Panc1 (cell line): ENCODE measurements at regions not wholly inside any gene's neighbourhood (a gene's known extent, or its start where the extent isn't known, plus 50 kb on each side); places are given as distances from the start of the nearest gene placed in this dataset.
"Not testable (repeated sequence)": the region's sequence is repeated elsewhere in the genome, so short reads cannot be mapped to it uniquely, and the experiment has no call there.

ENCODE experiments used
- ATAC-seq: fragments of 200-7000 bp; cut with Tn5 transposase; 2 replicates; pipeline ENCODE4 v1.9.1; 2020; ENCODE audit warnings: mild to moderate bottlenecking, moderate library complexity
- BruUV-seq: library from RNA; stranded (reverse); fragments of 400-500 nt; replicated peaks from 2 replicates; lab custom pipeline; 2021; lab: Mats Ljungman, UMichigan
- CTCF ChIA-PET: fragments of 300-600 bp; sonication (Branson Sonifier 250); formaldehyde crosslinking; loops from one replicate; lab custom pipeline; 2022; ENCODE audit warnings: antibody characterized with exemption; lab: Charles Lee
- POLR2A ChIA-PET: fragments of 300-600 bp; sonication (Branson Sonifier 250); formaldehyde crosslinking; loops from one replicate; lab custom pipeline; 2022; ENCODE audit warnings: antibody characterized with exemption; lab: Charles Lee
- DNase-seq: peaks from one replicate; pipeline ENCODE4 v3.0.0-alpha.2; 2010; ENCODE audit warnings: low read depth, low spot score
- H3K27ac ChIP-seq: 2 replicates; pipeline ENCODE4 v1.5.1; 2011; ENCODE audit warnings: mild to moderate bottlenecking, low read length, inconsistent platforms
- H3K27me3 ChIP-seq: fragments of 200-500 bp; sonication (Bioruptor generic); 2 replicates; pipeline ENCODE4 v1.6.0; 2014; ENCODE audit warnings: low read length, inconsistent platforms; ENCODE audit not compliant: control insufficient read depth, insufficient read depth
- H3K36me3 ChIP-seq: fragments of 200-500 bp; sonication (Bioruptor generic); 2 replicates; pipeline ENCODE4 v1.5.1; 2014; ENCODE audit warnings: inconsistent platforms, mild to moderate bottlenecking, low read length, moderate library complexity; ENCODE audit not compliant: control insufficient read depth, insufficient read depth
- H3K4me1 ChIP-seq: 2 replicates; pipeline ENCODE4 v1.5.1; 2011; ENCODE audit warnings: inconsistent platforms, mild to moderate bottlenecking, low read length, moderate library complexity; ENCODE audit not compliant: control insufficient read depth, insufficient read depth
- H3K4me3 ChIP-seq, 2 experiments: 2 replicates each; pipeline ENCODE4 v1.5.1; 2011 to 2012; ENCODE audit warnings: low read depth in 2 of 2, low read length in 2 of 2, mild to moderate bottlenecking in 2 of 2, inconsistent platforms in 1 of 2, moderate library complexity in 1 of 2
- H3K9me3 ChIP-seq: fragments of 200-500 bp; sonication (Bioruptor generic); 2 replicates; pipeline ENCODE4 v1.5.1; 2014; ENCODE audit warnings: low read depth, mild to moderate bottlenecking, inconsistent platforms, low read length, moderate library complexity; ENCODE audit not compliant: control insufficient read depth, insufficient read depth
- POLR2AphosphoS5 ChIP-seq: IDR thresholded peaks from 2 replicates; pipeline ENCODE4 v1.6.1; 2012; ENCODE audit warnings: mild to moderate bottlenecking, low read depth, low read length, moderate library complexity
- SIN3A ChIP-seq: IDR thresholded peaks from 2 replicates; pipeline ENCODE4 v1.6.1; 2012; ENCODE audit warnings: low read depth, mild to moderate bottlenecking, low read length, moderate library complexity, borderline replicate concordance; ENCODE audit not compliant: insufficient read depth
- TCF7L2 ChIP-seq: IDR thresholded peaks from 2 replicates; pipeline ENCODE4 v1.6.1; 2011; ENCODE audit warnings: mild to moderate bottlenecking, low read depth, low read length, inconsistent platforms
- in situ Hi-C: cut with HindIII; loops from 2 replicates; pipeline ENCODE4 v1.10.0; 2016; ENCODE audit warnings: low sequenced_read_pairs, low pct_unique_long_range_greater_than_20kb
- intact Hi-C: fragments of 100-400 bp; cut with micrococcal nuclease; formaldehyde crosslinking; loops from one replicate; pipeline ENCODE4 v1.10.0; 2022; ENCODE audit not compliant: unreplicated experiment
- TF ChIP-seq, protein P1 (sequence below), 2 experiments: IDR thresholded peaks; 2 replicates each; pipeline ENCODE4 v1.6.1; 2011 to 2012; ENCODE audit warnings: low read depth in 2 of 2, control low read depth in 1 of 2, low read length in 1 of 2, mild to moderate bottlenecking in 1 of 2, moderate library complexity in 1 of 2; ENCODE audit not compliant: insufficient read depth in 1 of 2
- TF ChIP-seq, protein P2 (sequence below): fragments of 450-650 bp; IDR thresholded peaks from 2 replicates; pipeline ENCODE4 v1.5.1; 2017; ENCODE audit warnings: mild to moderate bottlenecking

DNA sequence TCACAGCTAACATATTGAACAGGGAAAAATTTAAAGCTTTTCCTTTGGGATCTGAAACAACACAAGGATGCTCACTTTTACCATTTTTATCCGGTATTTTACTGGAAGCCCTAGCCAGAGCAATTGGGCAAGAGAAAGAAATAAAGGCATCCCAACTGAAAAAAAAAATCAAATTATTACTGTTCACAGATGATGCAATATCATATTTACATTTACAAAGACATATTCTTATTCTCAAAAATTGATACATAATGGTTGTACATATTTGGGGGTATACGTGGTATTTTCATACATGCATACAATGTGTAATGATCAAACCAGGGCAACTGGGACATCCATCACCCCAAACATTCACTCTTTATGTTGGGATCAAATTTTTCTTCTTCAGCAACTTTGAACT, 337.0 kb upstream of the SLC7A11 start:
- in situ Hi-C loops (no loop called here), intact Hi-C loops (no loop called here)
- no peak for DNase-seq
- no peak overlapping the region for H3K27ac ChIP-seq
- TF ChIP-seq, protein P1, sequence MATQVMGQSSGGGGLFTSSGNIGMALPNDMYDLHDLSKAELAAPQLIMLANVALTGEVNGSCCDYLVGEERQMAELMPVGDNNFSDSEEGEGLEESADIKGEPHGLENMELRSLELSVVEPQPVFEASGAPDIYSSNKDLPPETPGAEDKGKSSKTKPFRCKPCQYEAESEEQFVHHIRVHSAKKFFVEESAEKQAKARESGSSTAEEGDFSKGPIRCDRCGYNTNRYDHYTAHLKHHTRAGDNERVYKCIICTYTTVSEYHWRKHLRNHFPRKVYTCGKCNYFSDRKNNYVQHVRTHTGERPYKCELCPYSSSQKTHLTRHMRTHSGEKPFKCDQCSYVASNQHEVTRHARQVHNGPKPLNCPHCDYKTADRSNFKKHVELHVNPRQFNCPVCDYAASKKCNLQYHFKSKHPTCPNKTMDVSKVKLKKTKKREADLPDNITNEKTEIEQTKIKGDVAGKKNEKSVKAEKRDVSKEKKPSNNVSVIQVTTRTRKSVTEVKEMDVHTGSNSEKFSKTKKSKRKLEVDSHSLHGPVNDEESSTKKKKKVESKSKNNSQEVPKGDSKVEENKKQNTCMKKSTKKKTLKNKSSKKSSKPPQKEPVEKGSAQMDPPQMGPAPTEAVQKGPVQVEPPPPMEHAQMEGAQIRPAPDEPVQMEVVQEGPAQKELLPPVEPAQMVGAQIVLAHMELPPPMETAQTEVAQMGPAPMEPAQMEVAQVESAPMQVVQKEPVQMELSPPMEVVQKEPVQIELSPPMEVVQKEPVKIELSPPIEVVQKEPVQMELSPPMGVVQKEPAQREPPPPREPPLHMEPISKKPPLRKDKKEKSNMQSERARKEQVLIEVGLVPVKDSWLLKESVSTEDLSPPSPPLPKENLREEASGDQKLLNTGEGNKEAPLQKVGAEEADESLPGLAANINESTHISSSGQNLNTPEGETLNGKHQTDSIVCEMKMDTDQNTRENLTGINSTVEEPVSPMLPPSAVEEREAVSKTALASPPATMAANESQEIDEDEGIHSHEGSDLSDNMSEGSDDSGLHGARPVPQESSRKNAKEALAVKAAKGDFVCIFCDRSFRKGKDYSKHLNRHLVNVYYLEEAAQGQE (IDR thresholded peaks at IDR 0.05; ENCODE audit: insufficient read depth in 1 of 2, low read depth in 2 of 2, low read length in 1 of 2), result no peak
- TF ChIP-seq, protein P2, sequence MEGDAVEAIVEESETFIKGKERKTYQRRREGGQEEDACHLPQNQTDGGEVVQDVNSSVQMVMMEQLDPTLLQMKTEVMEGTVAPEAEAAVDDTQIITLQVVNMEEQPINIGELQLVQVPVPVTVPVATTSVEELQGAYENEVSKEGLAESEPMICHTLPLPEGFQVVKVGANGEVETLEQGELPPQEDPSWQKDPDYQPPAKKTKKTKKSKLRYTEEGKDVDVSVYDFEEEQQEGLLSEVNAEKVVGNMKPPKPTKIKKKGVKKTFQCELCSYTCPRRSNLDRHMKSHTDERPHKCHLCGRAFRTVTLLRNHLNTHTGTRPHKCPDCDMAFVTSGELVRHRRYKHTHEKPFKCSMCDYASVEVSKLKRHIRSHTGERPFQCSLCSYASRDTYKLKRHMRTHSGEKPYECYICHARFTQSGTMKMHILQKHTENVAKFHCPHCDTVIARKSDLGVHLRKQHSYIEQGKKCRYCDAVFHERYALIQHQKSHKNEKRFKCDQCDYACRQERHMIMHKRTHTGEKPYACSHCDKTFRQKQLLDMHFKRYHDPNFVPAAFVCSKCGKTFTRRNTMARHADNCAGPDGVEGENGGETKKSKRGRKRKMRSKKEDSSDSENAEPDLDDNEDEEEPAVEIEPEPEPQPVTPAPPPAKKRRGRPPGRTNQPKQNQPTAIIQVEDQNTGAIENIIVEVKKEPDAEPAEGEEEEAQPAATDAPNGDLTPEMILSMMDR, result no peak
- TF ChIP-seq POLR2AphosphoS5, result no peak
- TF ChIP-seq TCF7L2, result no peak
- no peak for TF ChIP-seq SIN3A
- no peaks in the 10 kb centered on the region for H3K9me3 ChIP-seq
- no peak overlapping the region for H3K4me3 ChIP-seq
- ATAC-seq, result no peak
- POLR2A ChIA-PET, result no interaction called here
- no peaks in the 10 kb centered on the region for H3K36me3 ChIP-seq
- H3K27me3 ChIP-seq, result no peaks in the 10 kb centered on the region
- CTCF ChIA-PET, result no interaction called here
- BruUV-seq, result no TSS peak
- H3K4me1 ChIP-seq, result no peaks in the 10 kb centered on the region

DNA sequence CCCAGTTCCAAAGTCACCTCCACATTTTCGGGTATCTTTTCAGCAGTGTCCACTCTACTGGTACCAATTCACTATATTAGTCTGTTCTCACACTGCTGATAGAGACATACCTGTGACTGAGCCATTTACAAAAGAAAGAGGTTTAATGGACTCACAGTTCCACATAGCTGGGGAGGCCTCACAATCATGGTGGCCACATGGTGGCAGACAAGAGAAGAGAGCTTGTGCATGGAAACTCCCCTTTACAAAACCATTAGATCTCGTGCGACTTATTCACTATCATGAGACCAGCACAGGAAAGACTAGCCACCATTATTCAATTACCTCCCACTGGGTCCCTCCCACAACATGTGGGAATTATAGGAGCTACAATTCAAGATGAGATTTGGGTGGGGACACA, 335.7 kb upstream of the SLC7A11 start:
- POLR2A ChIA-PET, H3K36me3 ChIP-seq, H3K4me3 ChIP-seq, intact Hi-C loops, DNase-seq, BruUV-seq, in situ Hi-C loops, H3K9me3 ChIP-seq, ATAC-seq, H3K27ac ChIP-seq, H3K27me3 ChIP-seq, H3K4me1 ChIP-seq: not testable (repeated sequence)
- TF ChIP-seq, protein P2, result peak; percentile 24
- CTCF ChIA-PET, result interaction anchor here (0.7 kb wide), 1 partner anchor 292 kb away, joined by 3 read pairs; no protein-coding TSS in a partner anchor

DNA sequence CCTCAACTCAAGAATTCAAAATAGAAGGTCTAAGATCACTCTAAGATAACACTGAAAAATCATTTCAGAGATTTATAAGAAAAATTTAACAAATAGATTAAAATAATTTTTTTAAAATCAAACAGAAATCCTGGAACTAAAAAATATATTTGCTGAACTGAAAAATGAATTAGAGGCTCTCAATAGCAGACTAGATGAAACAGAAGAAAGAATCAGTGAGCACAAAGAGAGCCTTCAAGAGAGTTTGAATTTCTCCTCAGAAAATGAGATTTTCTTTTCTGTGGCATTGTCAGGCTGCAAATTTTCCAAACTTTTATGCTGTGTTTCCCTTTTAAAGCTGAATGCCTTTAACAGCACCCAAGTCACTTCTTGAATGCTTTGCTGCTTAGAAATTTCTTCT, 335.0 kb upstream of the SLC7A11 start:
- no TSS peak for BruUV-seq
- no peak for DNase-seq
- Histone ChIP-seq H3K4me1 (no peaks in the 10 kb centered on the region), H3K36me3 (no peaks in the 10 kb centered on the region), H3K9me3 (no peaks in the 10 kb centered on the region), H3K4me3 (no peak overlapping the region), H3K27ac (no peak overlapping the region), H3K27me3 (no peaks in the 10 kb centered on the region)
- in situ Hi-C loops, result no loop called here
- TF ChIP-seq, protein P1 (IDR thresholded peaks at IDR 0.05; ENCODE audit: insufficient read depth in 1 of 2, low read depth in 2 of 2, low read length in 1 of 2), result no peak
- TF ChIP-seq POLR2AphosphoS5 (no peak), TCF7L2 (no peak), SIN3A (no peak)
- TF ChIP-seq, protein P2, result no peak
- intact Hi-C loops, result no loop called here
- ChIA-PET POLR2A (no interaction called here), CTCF (no interaction called here)
- no peak for ATAC-seq
